Tibial nerve (tissue), 4 donors: ENCODE measurements at regions not wholly inside any gene's neighbourhood (a gene's known extent, or its start where the extent isn't known, plus 50 kb on each side); places are given as distances from the start of the nearest gene placed in this dataset.

Source experiments
- EP300 ChIP-seq, 2 donors: sonication (generic); formaldehyde crosslinking; IDR thresholded peaks; one replicate each; pipeline ENCODE4 v1.6.1; 2017; ENCODE audit warnings: antibody characterized with exemption in 2 of 2, mild to moderate bottlenecking in 1 of 2
- POLR2A ChIP-seq, 2 donors: fragments of 450-650 bp; IDR thresholded peaks; one replicate each; pipeline ENCODE4 v1.6.1; 2017; ENCODE audit warnings: antibody characterized with exemption in 2 of 2, mild to moderate bottlenecking in 2 of 2, moderate library complexity in 2 of 2
- TF ChIP-seq, protein P1 (sequence below), 5 experiments: fragments of 200-600 bp in 3 of 5; fragments of 450-650 bp in 2 of 5; sonication (generic) in 3 of 5; IDR thresholded peaks; one replicate each; pipeline ENCODE4 v1.5.1; 2016 to 2019; ENCODE audit warnings: antibody characterized with exemption in 5 of 5, mild to moderate bottlenecking in 3 of 5, moderate library complexity in 2 of 5

GRCh38 chr12:114992443-114992842, 308.5 kb upstream of the TBX3 start:
- TF ChIP-seq, protein P1, sequence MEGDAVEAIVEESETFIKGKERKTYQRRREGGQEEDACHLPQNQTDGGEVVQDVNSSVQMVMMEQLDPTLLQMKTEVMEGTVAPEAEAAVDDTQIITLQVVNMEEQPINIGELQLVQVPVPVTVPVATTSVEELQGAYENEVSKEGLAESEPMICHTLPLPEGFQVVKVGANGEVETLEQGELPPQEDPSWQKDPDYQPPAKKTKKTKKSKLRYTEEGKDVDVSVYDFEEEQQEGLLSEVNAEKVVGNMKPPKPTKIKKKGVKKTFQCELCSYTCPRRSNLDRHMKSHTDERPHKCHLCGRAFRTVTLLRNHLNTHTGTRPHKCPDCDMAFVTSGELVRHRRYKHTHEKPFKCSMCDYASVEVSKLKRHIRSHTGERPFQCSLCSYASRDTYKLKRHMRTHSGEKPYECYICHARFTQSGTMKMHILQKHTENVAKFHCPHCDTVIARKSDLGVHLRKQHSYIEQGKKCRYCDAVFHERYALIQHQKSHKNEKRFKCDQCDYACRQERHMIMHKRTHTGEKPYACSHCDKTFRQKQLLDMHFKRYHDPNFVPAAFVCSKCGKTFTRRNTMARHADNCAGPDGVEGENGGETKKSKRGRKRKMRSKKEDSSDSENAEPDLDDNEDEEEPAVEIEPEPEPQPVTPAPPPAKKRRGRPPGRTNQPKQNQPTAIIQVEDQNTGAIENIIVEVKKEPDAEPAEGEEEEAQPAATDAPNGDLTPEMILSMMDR (IDR thresholded peaks at IDR 0.05) = no peak
- TF ChIP-seq POLR2A (IDR thresholded peaks at IDR 0.05) (no peak), EP300 (IDR thresholded peaks at IDR 0.05) (no peak)
